HEK293 (cell line): ENCODE measurements at regions not wholly inside any gene's neighbourhood (a gene's known extent, or its start where the extent isn't known, plus 50 kb on each side); places are given as distances from the start of the nearest gene placed in this dataset.

Experiments
- CTCF ChIP-seq: fragments of 450-650 bp; formaldehyde crosslinking; IDR thresholded peaks from 2 replicates; pipeline ENCODE4 v1.5.1; 2016; ENCODE audit warnings: missing biosample characterization, missing genetic modification characterization
- PBX3 ChIP-seq: sonication (generic); formaldehyde crosslinking; IDR thresholded peaks from 2 replicates; pipeline ENCODE4 v1.8.1; 2022; ENCODE audit warnings: mild to moderate bottlenecking, moderate library complexity, missing genetic modification reagents
- REPIN1 ChIP-seq: fragments of 450-650 bp; formaldehyde crosslinking; IDR thresholded peaks from 2 replicates; pipeline ENCODE4 v1.5.1; 2017; ENCODE audit warnings: missing biosample characterization, missing genetic modification characterization, low read depth
- SETDB1 ChIP-seq: IDR thresholded peaks from one replicate; pipeline ENCODE4 v1.6.1; 2017; ENCODE audit warnings: mild to moderate bottlenecking, low read length, moderate library complexity, mixed read lengths; ENCODE audit not compliant: insufficient read length
- ZNF560 ChIP-seq: fragments of 450-650 bp; formaldehyde crosslinking; IDR thresholded peaks from 2 replicates; pipeline ENCODE4 v1.5.1; 2017; ENCODE audit warnings: missing biosample characterization, missing genetic modification characterization, borderline replicate concordance
- ZNF677 ChIP-seq: fragments of 450-650 bp; IDR thresholded peaks from 2 replicates; pipeline ENCODE4 v1.5.0; 2018; ENCODE audit warnings: missing biosample characterization, mild to moderate bottlenecking, missing genetic modification characterization, moderate library complexity

DNA sequence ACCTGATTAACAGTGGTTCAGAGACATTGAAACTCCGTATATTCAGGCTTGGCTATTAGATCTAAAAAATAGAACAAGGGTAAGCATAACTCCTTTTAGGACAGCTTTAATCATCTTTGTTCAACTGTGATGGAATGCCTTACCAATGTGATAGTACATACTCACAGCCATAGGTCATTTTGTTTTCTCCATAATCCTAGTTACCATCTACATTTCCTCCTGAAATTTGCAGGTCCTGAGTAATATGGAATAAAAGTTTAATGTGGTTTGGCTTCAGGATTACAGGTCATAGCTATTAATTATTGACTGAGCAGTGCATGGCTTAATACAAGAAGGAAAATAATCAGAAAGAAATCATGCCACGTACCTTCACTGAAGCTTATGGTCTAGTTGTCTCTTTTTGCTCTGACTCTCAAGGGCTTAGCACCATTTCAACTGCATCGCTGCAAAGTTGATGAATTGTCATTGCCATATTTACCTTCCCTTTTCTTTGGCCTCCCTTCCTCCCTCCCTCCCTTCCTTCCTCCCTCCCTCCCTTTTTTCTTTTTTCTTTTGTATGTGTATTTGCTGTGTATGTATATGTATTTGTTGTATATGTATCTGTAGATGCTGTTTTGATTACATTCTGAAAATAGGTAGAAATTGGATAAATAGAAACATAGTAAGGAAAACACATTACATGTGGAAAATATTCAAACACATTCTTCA lies 250.9 kb upstream of the ZNF608 start:
- TF ChIP-seq CTCF (tag by site-specific recombination) (no peak), ZNF677 (tag by site-specific recombination) (no peak), ZNF560 (tag by site-specific recombination) (no peak), SETDB1 (no peak), PBX3 (no peak), REPIN1 (tag by site-specific recombination) (no peak)
